HG02759 (cell line): ENCODE measurements at regions not wholly inside any gene's neighbourhood (a gene's known extent, or its start where the extent isn't known, plus 50 kb on each side); places are given as distances from the start of the nearest gene placed in this dataset.
"Not testable (repeated sequence)": the region's sequence is repeated elsewhere in the genome, so short reads cannot be mapped to it uniquely, and the experiment has no call there.

Experiments
- ATAC-seq: cut with Tn5 transposase; IDR thresholded peaks from one replicate; pipeline ENCODE4 v1.9.1; 2021; ENCODE audit warnings: mild to moderate bottlenecking, moderate library complexity; ENCODE audit not compliant: unreplicated experiment

GRCh38 chr5:116789522-116789921, 214.9 kb upstream of the SEMA6A start:
- ATAC-seq, result no peak

- ATAC-seq, result no peak
Observed at GRCh38 chr5:116788851-116789403, 214.3 kb upstream of the SEMA6A start.

GRCh38 chr5:116787570-116787969, 212.9 kb upstream of the SEMA6A start:
- no peak for ATAC-seq

GRCh38 chr5:116785106-116785505, 210.5 kb upstream of the SEMA6A start:
- no peak for ATAC-seq

- no peak for ATAC-seq
Observed at GRCh38 chr5:116779846-116780245, 205.2 kb upstream of the SEMA6A start.

GRCh38 chr5:116778651-116779280, 204.1 kb upstream of the SEMA6A start:
- ATAC-seq, result no peak

GRCh38 chr5:116778032-116778431, 203.4 kb upstream of the SEMA6A start:
- ATAC-seq, result peak; percentile 83

GRCh38 chr5:116773926-116774325, 199.3 kb upstream of the SEMA6A start:
- ATAC-seq, result no peak

GRCh38 chr5:116772806-116773205, 198.2 kb upstream of the SEMA6A start:
- no peak for ATAC-seq

GRCh38 chr5:116772152-116772501, 197.5 kb upstream of the SEMA6A start:
- no peak for ATAC-seq

GRCh38 chr5:116771466-116772151, 197.0 kb upstream of the SEMA6A start:
- no peak for ATAC-seq

- not testable (repeated sequence) for ATAC-seq
Observed at GRCh38 chr5:116769953-116770352, 195.3 kb upstream of the SEMA6A start.

- no peak for ATAC-seq
Observed at GRCh38 chr5:116769470-116769869, 194.8 kb upstream of the SEMA6A start.

- peak; percentile 58 for ATAC-seq
Observed at GRCh38 chr5:116766470-116766947, 191.9 kb upstream of the SEMA6A start.

GRCh38 chr5:116765441-116765840, 190.8 kb upstream of the SEMA6A start:
- no peak for ATAC-seq

- ATAC-seq, result no peak
Observed at GRCh38 chr5:116764941-116765340, 190.3 kb upstream of the SEMA6A start.

- peak; percentile 82 for ATAC-seq
Observed at GRCh38 chr5:116763987-116764866, 189.6 kb upstream of the SEMA6A start.

GRCh38 chr5:116759860-116760640, 185.4 kb upstream of the SEMA6A start:
- ATAC-seq, result no peak

- no peak for ATAC-seq
Observed at GRCh38 chr5:116757326-116757725, 182.7 kb upstream of the SEMA6A start.

- no peak for ATAC-seq
Observed at GRCh38 chr5:116756531-116756930, 181.9 kb upstream of the SEMA6A start.

- no peak for ATAC-seq
Observed at GRCh38 chr5:116754556-116754955, 179.9 kb upstream of the SEMA6A start.
